HUDEP-2 (cell line): ENCODE measurements at regions not wholly inside any gene's neighbourhood (a gene's known extent, or its start where the extent isn't known, plus 50 kb on each side); places are given as distances from the start of the nearest gene placed in this dataset.
"Not testable (repeated sequence)": the region's sequence is repeated elsewhere in the genome, so short reads cannot be mapped to it uniquely, and the experiment has no call there.

Experiments used
- DNase-seq, 76 experiments: peaks; one replicate each; lab custom pipeline; 2025; ENCODE audit not compliant: unreplicated experiment in 76 of 76; lab: John Stamatoyannopoulos, UW

DNA sequence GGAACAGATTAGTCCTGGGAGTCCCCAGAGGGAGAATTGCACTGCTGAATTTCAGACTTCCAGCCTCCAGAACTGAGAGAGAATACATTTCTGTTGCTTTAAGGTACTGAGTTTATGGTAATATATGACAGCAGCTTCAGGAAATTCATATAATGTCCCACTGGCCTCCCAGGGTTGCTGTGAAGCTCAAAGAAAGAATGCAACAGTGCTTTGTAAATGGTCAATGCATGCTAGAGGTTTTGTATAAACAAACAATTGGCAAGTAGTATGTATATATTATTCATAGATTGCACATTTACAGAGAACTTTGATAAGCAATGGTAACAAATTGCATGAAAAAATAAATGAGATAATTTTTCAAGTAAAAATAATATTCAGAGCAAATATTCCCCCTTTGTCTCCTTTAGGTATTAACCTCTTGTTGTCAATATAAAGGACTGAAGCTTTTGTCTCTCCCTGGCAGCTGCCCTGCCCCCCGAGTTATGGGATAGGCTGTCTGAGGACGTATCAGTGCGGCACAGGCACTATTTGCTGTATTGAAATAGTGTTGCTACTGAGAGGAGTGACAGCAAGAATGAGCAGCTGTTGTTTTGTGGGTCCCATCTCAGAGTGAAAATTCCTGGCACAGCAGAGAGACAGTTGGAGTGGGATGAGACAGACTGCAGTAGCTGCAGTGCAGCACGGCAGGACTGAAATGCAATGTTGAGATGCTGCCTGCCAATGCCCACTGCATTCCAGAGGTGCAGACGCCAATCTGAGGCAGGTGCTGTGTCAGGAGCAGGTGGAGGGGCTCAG is 194.2 kb upstream of the GLRA1 start:
- DNase-seq: no peak

DNA sequence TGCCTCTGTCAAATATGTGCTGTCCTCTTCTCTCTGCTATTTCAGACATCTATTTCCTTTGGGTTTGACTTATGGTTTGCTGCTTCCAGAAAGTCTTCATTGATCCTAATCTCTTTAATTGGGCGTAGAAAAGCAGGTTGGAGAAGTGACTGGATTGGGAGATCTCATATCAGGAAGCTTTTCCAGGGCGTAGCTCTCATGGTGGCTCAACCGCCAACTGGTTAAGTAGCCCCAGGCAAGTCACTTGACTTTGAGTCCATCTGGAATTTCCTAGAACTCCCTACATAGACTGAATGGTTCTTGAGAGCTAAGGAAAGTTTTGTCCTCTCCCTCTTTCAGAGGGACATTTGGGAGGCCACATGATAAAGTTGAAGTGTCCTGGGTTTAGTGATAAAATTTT is 192.3 kb upstream of the GLRA1 start:
- no peak for DNase-seq

DNA sequence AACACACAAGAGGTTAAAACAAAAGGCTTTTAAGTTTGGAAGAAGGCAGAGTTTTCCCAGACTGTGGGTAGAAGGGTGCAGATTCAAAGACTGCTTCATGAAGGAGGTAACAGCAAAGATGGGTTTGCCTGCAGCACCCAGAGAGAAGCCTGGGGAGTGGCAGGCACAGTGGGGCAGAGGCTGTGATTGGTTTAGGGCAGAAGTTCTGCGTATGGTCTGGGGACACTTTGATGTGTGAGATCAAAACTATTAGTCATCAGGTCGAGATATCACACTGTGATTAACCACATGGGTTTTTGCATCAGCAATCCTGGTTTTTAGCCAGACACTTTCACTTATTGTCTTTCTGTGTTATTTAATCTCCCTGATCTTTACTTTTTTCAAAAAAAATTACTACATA is 188.8 kb upstream of the GLRA1 start:
- DNase-seq: no peak

DNA sequence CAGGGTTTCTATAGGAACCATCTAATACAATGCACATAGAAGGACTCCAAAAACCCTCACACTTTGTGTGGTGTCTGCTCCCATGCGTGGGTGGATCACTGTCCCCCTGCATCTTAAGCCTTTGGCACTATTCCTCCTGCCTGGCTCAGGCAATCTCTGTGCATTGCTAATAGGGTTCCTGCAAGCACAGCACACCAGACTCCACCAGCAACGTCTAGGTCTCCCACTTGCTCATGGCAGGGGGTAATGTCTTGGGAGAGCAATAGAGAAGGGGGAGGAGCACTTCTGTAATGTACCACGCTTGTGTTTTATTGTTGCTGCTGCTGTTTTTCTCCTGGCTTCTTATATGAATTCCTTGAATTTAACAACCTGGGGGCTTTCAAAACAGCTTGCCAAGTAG is 182.6 kb upstream of the GLRA1 start:
- DNase-seq: no peak

DNA sequence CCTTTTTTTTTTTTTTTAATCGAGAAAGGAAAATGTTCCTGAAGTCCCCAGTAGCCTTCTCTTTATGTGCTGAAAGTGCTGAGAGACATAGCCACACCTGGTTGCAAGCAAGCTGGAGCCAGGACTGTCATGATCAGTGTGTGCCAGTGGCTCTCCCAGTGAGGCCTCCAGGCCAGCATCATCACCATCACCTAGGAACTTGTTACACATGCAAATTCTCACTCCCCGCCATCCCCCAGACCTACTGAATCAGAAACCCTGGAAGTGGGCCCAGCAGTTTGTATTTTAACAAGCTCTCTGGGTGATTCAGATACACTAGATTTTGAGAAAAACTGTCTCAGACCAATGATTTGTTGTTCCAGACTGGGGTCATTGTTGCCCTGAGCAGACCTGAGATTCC is 181.9 kb upstream of the GLRA1 start:
- DNase-seq: no peak

DNA sequence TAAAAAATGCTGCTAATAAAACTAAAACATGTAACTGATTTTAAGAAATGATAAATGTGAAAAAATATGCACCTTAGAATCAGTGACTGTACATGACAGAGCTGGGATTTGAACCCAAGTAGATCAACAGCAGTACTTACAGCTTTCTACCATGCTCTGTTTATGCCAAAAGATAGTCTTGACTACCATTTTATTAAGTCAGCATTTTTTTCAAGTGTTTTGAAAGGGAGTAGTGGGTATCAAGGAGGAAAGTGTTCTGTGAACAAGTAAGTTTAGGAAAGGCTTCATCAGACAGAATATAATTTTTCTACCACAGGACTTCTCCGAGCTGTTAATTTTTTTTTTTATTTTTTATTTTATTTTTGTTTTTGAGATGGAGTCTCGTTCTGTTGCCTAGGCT is 180.4 kb upstream of the GLRA1 start:
- DNase-seq: no peak

DNA sequence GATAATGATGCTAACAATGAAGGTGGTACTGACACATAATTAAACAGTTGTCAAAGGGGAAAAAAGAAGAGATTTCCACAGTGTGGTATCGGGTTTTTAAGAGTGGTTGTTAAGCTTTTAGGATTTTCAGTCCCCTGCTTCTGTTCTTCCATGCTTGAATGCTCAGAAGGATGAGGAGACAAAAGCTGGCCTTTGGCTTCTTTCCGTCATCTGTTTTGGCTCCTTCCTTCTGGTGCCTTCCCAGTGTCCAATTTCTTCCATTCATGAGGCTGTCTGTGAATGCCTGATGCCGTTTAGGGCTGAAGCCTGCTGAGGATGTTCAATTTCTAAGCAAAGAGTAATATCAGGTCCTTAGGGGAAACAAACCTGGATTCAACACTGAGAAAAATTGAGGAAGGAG is 179.6 kb upstream of the GLRA1 start:
- DNase-seq: no peak

DNA sequence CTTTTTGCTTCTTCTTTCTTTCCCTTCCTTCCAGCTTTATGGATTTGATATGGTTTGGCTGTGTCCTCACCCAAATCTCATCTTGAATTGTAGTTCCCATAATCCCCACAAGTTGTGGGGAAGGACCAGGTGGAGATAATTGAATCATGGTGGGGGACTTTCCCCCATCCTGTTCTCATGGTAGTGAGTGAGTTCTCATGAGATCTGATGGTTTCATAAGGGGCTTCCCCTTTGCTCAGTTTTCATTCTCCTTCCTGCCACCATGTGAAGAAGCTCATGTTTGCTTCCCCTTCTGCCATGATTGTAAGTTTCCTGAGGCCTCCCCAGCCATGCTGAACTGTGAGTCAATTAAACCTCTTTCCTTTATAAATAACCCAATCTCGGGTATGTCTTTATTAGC is 178.3 kb upstream of the GLRA1 start:
- not testable (repeated sequence) for DNase-seq

DNA sequence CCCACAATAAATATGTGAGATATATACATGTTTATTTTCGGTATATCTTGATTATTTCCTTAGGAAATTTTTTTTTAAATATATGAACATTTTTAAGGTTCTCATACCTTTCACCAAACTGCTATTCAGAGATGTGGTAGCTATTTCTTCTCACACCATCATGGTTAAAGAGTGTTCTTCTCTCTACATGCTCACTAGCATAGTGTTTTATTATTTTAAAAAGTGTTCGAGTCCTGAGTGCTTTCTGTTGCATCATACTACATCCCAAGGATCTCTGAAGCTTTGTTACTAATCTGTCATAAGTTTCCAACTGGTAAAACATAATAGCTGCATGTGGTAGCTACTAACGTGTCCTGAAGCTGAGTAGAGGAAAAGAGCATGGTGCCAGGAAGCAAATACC is 177.4 kb upstream of the GLRA1 start:
- DNase-seq: no peak

DNA sequence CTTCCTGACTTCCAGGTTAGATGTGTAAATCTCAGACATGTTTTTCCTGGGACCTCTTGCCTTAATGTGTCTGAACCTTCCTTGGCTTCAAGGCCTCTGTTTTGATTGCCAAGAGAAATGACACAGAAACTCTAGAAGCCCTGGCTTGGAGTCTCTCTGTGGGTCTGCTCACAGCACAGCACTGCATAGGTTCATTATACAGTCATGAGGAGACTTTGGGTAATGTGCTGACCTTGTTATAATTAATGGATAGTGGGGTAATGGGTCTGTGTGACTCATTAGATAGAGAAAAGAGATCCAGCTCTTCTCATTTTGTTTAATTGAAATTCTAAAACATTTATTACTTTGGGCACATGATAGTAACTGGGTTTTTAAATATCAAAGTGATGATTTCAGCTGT is 175.8 kb upstream of the GLRA1 start:
- no peak for DNase-seq

DNA sequence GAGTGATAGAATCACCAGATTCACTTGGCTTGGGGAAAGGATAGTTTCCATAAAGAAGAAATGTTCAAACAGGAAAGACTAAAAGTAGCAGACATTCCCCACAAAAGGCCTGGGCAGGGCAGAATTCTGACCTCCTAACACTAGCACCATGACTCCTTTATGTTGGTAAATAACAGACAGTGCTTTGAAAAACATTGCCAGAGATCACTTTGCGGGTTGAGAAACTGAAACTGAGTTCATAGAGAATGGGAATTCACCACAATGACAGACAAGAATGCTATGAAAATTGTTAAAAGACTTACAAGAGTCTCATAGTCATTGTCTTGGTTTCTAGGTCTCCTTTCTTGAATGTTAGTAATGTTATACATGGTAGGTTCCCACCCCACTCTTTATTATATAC is 172.5 kb upstream of the GLRA1 start:
- no peak for DNase-seq

DNA sequence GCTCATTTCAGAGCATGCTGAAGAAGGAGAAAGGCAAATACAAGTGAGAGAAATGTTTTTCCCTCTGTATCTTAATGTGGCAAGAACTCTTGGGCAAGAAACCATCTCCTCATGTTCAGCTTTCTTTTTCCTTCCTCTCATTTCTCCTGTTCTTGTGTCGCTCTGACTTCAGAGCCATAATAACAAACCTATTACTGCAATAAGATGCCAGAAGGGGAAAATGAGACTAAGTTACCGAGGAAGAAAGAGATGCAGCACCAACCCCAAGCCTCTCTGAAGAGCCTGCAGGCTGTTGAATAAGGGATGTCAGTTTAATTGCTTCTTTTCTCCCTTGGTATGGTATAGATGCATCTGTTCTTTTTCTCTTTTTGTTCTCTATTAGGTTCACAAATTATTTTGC is 170.1 kb upstream of the GLRA1 start:
- DNase-seq: no peak

DNA sequence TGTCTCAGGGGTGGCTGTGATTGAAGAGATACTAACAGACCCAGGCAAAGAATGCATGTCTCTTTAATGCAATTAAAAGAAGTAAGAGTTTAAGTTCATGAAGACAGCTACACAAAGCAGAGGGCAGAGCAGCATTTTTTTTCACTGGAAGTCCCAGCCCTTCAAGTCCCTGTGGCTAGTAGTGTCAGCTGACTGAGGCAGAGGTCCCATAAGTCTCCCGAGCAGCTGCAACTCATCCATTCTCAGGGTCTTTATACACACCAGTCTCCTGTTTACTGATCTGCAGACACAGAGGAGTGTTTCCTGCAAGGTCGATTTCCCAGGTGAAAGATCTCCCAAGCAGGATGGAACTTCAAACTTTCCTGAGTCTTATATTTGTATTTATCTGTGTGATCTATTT is 169.4 kb upstream of the GLRA1 start:
- DNase-seq: no peak

DNA sequence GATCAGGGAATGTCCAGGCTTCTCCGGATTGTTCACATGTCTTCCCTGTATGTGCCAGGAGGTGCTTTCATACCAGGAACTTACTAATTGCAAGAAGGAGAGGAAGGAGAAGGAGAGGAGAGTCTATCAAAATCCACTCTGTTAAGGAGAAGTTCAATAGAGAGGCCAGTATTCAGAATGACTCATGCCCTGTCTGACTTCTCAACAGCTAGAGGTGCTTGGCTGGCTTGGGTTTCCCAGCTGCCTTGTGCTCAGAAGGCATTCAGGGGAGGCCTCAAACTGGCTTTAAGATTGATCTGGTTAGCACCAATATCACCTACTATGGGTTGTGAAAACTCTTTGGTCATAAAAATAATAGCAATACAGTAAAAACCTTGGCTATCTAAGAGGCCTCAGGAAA is 167.9 kb upstream of the GLRA1 start:
- no peak for DNase-seq

DNA sequence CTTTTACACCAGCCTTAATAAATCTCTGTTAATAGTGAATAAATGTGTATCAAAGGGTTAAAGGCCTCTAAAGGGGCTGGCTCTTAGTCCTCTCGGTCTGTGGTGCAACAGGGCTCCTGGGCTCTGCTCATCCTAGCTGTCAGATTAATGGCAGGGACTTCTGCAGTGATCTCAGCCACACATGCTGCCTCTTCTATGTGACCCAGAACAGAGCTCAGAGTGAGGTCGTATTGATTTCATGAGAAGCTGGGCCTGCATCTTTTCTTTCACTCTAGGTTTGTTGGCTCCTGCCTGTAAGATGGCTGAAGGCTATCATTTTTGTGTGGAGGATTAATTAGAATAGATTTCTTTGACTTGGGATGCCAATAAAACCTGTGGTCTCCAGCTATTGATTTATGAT is 165.0 kb upstream of the GLRA1 start:
- DNase-seq: no peak

DNA sequence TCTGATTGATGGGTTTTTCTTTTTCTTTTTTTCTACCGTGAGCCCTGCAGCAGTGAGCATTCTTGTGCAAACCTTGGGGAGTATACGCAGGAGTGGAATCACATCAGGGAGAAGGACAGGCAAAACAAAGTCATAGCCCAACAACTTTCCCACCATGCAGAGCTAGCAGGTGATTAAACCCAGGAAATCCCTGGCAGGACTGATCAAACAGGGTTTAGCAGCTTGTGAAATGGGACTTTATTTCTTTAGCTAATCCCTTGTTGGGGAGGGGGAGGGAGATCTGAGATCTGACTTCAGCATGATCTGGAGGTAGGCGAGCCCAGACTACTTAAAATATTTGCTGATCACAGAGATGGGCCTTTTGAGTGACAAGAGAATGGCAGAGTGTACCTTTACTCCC is 162.0 kb upstream of the GLRA1 start:
- no peak for DNase-seq

DNA sequence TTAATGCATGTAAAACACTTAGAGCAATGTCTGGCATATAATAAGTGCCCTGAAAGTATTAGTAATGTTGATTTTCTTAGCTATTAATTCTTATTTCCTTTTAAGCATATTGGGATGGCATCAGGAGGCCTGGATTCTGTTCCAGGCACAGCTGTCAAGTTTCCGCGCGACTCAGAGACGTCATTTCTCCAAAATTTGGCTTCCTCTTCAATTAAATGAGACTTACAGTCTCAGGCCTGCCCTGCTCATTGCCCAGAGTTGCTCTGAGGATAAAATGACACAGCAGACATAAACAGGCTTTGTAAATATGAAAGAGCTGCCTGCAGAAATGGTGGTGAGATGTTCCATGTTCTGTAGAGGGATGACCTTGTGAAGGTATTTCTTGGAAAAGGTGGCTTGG is 159.8 kb upstream of the GLRA1 start:
- DNase-seq: no peak

DNA sequence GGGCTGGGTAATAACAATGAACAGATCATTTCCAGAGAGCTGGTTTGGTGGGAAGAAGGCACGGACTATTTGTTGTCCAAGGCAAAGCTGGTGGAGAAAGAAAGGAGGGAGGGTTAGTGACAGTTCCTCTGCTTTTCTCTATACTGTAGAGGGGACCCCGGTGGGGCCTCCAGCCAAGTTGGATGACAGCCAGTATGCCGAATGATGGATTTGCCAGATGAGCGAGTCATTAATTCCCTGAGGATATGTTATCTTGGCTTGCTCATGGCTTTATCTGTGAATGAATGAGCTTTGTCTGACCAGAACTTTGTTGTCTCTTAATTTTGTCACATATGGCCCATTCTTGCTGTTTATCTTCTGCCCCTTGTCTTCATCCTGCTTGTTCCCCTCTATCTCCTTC is 158.6 kb upstream of the GLRA1 start:
- no peak for DNase-seq

DNA sequence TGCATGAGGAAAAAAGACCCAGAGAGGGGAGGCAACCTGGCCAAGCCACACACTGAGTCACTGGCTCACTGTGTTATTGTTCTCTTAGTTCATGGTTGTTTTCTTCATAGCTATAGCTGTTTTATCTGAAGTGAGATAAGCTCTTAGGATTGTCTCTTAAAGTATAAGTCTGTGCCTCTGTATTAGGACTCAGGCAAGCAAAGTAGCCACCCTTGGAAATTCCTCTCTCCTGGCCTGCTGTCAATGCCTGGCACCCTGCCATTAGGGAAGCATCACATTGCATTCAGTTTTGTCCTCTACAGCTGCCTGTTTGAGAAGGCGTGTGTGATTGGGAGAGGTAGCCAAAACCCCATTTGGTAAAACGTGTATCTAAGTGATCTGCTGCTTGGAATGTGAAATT is 147.4 kb upstream of the GLRA1 start:
- DNase-seq: peak in 1 of 76 experiments; percentile 1

DNA sequence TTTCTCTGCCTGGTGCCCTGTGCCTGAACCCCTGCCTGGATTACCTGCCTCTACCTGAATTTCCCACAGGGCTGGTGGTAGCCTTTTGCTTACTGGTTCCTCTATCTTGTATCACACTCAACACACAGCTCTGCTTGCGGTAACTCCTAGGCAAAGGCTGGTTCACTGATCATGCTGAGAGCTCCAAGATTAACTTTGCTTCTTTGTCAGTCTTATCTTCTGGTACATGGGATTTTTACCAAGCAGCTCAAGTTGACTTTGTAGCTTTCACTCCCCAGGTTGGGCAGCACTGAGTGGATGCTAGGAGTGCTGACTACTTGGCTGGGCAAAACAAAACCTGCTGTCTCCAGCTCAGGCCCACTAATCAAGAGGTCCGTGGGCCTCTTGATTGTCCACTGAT is 145.9 kb upstream of the GLRA1 start:
- DNase-seq: no peak

DNA sequence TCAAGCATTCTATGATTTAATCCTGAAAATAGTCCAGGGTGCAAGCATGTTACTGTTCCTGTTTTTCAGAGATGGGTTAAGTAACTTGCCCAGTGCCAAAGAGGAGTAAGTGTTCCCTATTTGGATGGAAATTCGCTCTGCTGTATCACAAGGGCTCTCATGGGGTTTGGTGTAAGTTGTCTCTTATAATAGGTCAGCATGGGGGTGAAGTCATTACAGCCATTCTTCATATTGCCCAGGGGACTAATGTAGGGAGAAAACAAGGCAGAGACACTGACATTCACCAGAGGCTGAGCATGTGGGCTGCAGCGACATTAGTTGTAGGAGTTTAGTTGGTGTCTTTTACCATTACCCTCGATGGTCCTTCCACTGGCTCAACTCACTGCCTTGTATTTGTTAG is 142.1 kb upstream of the GLRA1 start:
- no peak for DNase-seq

DNA sequence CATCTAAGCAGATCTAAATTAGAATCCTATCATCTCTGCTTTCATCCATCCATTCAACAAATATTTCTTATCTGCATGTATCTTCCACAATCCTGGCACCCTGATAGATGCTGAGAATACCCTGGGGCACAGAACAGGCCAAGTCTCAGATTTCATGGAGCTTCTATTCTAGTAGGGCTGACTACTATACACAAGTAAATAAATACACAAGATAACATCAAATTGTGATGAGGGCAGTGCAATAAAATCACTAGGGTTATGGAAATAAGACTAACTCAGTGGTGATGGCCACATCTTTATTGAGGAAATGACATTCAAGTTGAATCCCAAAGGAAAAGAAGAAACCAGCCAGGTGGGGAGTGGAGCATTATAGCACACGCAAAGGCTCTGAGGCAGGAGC is 138.4 kb upstream of the GLRA1 start:
- no peak for DNase-seq

DNA sequence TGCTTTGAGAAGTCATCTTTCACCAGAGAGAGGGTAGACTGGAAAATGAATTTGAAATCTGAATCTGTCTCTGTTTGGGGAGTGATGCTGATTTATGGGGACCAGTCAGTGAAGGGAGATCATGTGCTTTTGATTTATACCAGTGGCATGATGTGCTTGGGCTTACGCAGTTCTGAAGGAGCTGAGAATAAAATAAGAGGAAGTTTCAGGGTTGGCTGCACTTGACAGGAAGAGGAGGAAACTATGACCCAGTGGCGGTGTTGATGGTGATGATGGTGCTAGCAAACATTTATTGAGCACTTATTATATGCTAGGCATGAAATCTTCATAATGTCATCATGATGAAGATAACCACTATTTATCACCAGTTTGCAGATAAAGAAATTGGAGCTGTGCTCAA is 136.4 kb upstream of the GLRA1 start:
- DNase-seq: no peak
